ENCODE measurements at regions not wholly inside any gene's neighbourhood (a gene's known extent, or its start where the extent isn't known, plus 50 kb on each side); places are given as distances from the start of the nearest gene placed in this dataset.

- TF ChIP-seq ELK1 (CRISPR knock-in tag; IDR thresholded peaks at IDR 0.05) (no peak), SIRT6 (IDR thresholded peaks at IDR 0.05; ENCODE audit: low read depth, low read length) (no peak), ZNF232 (CRISPR knock-in tag; IDR thresholded peaks at IDR 0.05) (no peak), NR4A1 (CRISPR knock-in tag; IDR thresholded peaks at IDR 0.05) (no peak), NR4A1 (tag; IDR thresholded peaks at IDR 0.05) (no peak), RNF2 (IDR thresholded peaks at IDR 0.05) (no peak), POLR2A (conservative IDR thresholded peaks at IDR 0.05) (no peak), SMAD2 (IDR thresholded peaks at IDR 0.05; ENCODE audit: low read depth, low read length) (no peak)
Measured at GRCh38 chr11:122395282-122395681, 260.2 kb upstream of the UBASH3B start.

All from K562 (cell line).